Transverse colon (tissue), 4 donors: ENCODE measurements at regions not wholly inside any gene's neighbourhood (a gene's known extent, or its start where the extent isn't known, plus 50 kb on each side); places are given as distances from the start of the nearest gene placed in this dataset.

Experiments used
- CTCF ChIP-seq, 5 experiments: fragments of 200-600 bp in 3 of 5; fragments of 450-650 bp in 2 of 5; sonication (generic) in 3 of 5; IDR thresholded peaks; 1 replicate in 2 of 5; 2 replicates in 3 of 5; pipeline ENCODE4 v1.5.1; 2016 to 2017; ENCODE audit warnings: antibody characterized with exemption in 5 of 5, inconsistent platforms in 3 of 5, mild to moderate bottlenecking in 2 of 5, moderate library complexity in 1 of 5
- POLR2A ChIP-seq: fragments of 450-650 bp; IDR thresholded peaks from one replicate; pipeline ENCODE4 v1.6.1; 2016; ENCODE audit warnings: antibody characterized with exemption, mild to moderate bottlenecking, moderate library complexity
- POLR2AphosphoS5 ChIP-seq, 3 donors: sonication (generic); formaldehyde crosslinking; IDR thresholded peaks; one replicate each; pipeline ENCODE4 v1.6.1; 2016; ENCODE audit warnings: antibody characterized with exemption in 3 of 3

GRCh38 chr11:57903011-57903410, 120.7 kb upstream of the OR9Q1 start:
- no peak for TF ChIP-seq CTCF (IDR thresholded peaks at IDR 0.05)
- TF ChIP-seq POLR2AphosphoS5 (IDR thresholded peaks at IDR 0.05) = no peak
- TF ChIP-seq POLR2A = no peak
